HG02884 (cell line): ENCODE measurements at regions not wholly inside any gene's neighbourhood (a gene's known extent, or its start where the extent isn't known, plus 50 kb on each side); places are given as distances from the start of the nearest gene placed in this dataset.

Experiments used
- ATAC-seq: cut with Tn5 transposase; IDR thresholded peaks from one replicate; pipeline ENCODE4 v1.9.1; 2021; ENCODE audit warnings: mild to moderate bottlenecking, moderate library complexity; ENCODE audit not compliant: unreplicated experiment

DNA sequence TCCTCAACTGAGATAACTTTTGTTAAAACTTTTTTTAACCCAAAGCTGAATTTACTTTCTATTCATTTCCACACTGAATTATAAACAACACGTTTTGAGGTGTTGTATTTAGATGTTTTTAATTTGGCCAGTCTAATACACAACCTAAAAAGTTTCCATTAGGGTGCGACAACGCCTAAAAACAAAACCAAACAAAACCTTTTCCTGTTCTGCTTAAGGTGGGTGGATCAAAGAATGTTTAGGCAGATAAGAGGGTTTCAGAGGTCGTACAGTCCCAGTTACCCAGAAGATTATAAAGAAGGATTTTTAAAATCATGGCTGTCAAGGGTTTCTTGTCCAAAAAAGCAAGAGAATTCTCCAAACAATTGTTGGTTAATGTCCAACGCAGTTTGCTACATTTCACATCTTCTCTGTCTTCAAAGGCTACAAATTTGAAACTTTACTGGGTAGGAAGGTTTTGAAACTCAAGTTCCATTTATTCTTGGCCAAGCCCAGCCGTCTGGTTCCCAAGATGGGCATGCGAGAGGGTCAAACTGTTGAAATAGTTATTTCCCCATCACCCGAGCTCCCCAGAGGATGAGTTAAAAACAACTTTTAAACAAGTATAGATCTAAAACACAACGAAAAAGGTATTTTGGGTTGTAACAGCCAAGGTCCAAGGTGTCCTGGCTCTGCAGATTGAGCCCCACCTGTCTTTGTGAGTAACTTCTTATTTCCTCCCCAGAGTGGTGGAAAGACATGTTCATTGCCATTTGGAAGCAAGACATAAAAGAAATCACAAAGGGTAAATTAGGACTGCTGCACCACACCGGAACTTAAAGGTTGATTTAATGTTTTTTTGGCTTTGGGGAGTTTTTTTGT is 122.8 kb upstream of the MAP3K1 start:
- ATAC-seq: no peak

DNA sequence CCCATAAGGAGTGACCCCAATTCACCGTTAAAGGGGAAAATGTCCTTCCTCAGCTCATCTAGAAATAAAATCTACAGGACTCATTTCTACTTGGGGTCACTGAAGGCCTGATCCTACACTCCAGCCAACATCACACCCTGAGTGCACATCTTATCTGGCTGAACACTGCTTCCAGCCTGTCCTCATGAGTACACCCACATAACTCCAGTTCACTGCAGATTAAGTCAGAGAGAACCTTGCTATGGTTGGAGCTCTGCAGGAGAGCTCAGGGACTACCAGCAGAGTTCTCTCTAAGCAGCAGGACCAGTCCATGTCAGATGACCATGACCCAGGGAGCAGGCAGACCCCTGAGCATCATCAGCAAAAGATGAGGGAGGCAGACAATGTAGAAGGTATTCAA is 126.9 kb upstream of the MAP3K1 start:
- no peak for ATAC-seq

DNA sequence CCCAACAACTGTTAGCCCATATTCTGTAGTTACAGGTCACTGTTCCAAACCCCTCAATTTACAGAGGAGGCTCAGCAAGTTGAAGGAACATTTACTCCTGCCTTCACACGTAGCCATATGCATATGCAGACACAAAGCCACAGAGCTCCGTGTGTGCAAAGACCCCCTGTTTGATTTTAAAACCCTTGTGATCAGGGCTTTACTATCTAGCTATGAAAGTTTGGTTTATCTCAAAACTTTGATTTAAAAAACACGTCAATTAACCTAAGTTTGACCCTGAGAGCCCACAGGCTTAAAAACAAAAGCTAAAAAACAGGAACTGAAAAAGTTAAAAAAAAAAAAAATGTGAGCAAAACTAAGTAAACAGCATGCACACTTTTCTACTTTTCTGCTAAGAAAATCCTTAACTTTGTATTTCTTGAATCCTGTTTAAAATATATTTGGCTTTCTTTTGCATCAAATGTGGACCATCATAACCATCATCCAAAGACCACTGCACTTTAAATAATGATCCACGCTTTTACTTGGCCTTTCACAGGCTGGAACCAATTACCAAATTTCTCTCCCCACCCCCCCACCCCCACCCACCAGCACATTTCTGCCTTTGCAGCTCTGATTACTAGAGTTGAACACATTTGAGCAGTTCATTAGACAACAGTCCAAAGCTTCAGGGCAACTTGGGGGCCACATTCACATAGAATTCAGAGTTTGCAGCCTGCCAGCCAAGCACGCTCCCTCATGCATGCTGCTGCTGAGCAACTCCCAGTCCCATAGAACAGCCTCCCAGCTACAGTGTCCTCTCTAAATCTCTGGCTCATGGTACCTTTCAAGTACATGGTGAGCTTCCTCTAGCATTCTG is 128.8 kb upstream of the MAP3K1 start:
- ATAC-seq: peak; percentile 70

DNA sequence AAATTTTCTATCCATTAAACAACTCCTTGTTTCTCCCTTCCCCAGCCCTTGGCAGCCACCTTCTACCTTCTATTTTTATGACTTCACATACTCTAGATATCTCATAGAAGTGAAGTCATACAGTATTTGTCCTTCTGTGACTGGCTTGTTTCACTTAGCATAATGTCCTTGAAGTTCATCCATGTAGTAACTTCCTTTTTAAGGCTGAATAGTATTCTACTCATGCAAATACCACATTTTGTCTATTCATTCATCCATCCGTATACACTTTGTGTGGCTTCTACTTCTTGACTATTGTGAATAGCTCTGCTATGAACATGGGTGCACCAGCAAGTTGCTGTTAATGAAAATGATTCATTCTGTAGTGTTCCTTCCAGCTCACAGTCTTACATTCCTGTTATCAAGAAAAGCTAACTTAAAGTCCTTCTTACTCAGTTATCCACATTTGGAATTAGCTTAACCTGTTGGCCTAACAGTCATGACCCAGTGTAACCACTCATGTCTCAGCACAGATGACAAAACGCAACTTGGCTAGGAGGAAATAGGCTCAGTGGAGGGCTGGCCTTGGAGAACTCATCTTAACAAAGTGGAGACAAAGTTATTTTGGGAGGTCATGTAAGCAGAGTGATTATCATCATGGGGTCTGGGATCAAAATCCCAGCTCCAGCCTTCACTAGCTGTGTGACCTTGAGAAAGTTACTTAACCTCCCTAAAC is 129.7 kb upstream of the MAP3K1 start:
- ATAC-seq: no peak

DNA sequence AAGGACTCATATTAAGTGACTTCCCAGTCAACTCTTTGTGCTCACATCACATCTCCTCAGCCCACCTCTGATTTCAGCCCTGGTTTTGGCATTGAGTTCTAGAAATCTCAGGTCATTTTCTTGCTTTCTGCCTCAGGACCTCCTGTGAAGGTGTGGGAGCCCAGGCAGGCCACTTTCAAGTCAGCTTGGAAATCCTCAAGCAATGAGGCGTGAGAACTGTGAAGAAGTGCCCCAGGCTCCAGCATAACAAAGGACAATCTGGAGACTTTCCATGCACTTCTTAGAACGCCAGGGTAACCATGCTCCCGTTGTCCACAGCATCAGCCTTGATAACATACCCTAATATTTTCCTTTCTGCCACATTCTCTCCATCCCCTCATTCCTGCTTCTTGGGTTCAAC is 131.2 kb upstream of the MAP3K1 start:
- ATAC-seq: no peak

DNA sequence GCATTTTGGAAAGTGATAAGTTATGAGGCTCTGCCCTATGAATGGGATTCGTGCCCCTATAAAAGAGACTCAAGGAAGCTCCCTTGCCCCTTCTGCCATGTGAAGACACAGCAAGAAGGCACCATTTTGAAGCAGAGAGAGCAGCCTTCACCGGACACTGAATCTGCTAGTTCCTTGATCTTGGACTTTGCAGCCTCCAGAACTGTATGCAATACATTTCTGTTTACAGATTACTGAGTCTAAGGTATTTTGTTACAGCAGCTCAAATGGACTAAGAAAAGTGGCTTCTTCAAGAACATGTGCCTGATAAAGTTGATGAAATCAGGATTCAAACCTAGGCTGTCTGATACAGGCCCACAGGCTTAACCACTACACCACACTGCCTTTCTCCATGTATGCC is 131.6 kb upstream of the MAP3K1 start:
- ATAC-seq: no peak

DNA sequence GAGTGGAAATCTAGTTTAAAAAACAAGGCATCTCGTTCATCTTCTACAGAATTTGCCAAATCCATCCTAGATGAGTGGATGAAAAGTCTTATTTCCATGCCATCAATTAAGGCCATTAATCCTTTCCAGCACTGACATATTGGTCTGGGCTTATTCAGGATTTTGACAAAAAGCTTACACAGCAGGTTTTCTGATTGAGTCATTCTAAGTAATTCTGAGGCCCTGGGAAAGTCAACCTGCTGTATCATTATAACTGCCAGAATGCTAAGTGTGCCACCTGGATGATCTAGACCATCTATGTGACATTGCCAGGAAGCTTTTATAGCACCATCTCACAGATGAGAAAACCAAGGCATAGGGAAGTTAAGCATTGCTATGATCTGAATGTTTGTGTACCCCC is 132.1 kb upstream of the MAP3K1 start:
- no peak for ATAC-seq

DNA sequence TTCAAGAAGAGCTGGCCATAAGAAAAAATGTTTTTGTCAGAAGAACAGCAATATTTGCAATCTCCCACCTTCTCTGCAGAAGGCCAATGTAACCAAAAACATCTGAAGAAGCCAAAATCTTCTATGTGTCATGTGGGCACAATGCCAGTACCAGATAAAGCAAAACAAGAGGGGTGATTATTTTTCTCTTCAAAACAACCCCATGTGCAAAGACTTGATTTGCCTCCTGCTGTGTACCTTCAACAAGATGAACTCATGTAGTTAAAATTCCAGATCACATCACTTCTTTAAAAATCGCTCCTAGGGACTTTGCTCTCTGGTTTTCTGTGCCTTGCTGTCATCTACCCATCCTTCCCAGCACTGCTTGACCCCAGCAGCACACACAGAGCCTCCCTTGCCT is 134.0 kb upstream of the MAP3K1 start:
- ATAC-seq: no peak

DNA sequence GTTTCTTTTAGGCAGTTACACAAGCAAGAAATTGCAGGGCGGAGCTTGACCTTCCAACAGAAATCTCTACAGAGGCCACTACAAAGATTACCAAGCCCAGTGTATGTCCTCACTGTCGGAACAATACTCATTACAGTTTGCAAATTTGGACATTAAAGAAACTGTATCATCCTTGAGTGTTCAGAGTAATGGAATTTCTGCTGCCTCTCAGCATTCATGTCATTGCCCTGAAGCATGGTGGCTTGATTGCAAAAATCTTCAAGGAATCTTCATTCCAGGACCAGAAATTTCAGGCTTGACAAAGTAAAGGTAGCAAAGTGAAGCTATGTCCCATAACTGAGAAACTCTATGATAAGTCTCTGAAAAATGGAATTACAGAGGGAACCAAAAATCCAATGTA is 134.6 kb upstream of the MAP3K1 start:
- no peak for ATAC-seq

DNA sequence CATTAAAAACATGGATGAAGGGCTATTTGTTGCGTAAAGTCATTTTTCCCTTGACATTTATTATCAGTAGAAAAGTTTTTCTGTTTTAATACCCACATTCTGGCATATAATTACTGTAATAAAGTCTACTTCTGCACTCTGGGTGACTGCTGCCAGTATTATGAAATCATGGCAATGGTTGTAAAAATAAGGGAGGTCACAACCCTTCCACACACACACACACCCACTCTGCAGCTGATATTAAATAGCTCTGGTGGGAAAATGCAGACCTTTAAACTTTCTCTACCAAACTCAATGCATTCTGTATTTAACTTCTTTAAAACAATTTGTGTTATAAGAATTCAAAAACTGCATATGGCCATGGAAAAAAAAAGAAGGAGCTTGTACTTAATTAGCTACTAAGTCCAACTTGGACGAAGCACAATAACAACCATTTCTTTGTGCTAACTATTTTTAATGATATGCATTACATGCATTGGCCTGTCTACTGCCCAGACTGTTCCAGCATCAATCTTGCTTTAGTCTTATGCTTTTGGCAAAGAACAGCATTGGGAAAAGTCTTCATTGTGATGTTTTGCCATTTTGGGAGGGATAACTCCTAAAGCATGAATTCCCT is 137.6 kb upstream of the MAP3K1 start:
- no peak for ATAC-seq

DNA sequence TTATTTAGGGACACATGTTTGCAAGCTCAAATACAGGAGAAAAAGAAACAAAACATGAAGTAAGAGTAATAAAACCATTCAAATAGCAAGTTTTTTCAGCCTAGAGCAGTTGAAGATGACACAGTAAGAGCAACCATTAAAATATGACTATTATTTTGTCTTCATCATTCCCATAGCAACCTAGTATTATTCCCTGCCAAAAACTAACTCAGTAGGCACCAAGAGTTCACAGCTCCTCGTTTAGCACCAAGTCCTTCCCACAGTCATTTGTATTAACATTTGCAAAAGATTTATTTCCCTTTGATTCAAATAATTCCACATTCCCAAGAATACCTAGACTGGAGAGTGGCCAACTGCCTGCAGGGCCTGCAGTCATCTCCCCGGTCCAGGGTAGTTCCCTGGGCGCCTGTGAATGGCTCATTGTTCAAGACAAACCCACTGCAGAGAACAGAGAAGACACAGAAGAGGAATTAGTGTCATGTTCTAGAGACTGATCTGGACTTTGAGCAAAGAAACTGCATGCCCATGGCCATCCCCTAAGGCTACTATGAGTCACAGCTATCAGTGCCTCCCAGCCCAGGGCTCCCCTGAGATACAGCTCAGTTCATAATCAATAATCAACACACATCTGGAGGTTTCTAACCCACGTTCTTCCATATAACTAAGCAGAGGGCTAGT is 139.1 kb upstream of the MAP3K1 start:
- ATAC-seq: no peak

DNA sequence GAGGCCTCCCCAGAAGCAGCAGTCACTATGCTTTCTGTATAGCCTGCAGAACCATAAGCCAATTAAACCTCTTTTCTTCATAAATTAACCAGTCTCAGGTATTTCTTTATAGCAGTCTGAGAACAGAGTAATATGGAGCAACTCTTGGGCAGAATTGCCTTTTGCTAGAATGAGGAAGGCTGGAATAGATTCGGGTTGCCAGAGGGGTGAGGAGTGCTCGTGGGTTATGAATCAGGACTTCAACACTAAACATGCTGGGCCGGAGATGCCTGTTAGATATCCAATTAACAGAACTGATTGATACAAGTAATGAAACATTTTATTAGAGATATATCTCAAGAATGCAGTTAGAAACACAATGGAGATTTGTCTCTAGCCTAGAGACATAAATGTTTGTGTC is 140.9 kb upstream of the MAP3K1 start:
- ATAC-seq: no peak

DNA sequence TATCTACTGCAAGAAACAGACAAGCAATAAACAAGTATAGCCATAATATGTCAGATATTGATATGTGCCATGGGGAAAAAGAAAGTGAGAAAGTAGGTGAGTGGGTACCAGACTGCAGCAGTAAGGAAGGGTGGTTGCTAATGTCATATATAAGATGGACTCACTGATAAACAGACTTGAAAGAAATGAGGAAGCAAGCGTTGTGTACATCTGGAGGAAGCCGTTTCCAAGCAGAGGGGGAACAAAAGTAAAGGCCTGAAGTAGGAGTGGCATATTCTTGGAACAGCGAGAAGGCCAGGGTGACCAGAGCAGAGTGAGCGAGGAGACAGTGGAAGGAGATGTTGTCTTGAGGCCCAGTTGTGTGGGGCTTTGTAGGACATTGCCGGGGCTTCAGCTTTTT is 142.2 kb upstream of the MAP3K1 start:
- ATAC-seq: no peak

DNA sequence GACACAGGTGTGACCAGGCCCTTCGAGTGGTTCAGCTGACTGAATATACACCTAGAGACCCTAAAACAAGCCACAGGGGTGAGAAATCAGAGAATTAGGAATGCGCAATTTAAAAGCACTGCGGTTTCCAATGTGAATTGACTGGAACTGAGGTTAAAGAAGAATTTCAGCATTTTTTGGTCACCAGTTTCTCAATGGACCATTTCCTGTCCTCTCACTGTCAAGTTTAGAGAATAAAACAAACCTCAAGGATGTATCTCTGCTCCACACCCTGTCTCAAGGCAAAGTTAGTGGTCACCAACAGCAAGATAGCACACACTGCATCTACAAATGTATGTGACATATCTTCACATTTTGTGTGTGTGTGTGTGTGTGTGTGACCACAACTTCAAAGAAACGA is 143.8 kb upstream of the MAP3K1 start:
- ATAC-seq: no peak

DNA sequence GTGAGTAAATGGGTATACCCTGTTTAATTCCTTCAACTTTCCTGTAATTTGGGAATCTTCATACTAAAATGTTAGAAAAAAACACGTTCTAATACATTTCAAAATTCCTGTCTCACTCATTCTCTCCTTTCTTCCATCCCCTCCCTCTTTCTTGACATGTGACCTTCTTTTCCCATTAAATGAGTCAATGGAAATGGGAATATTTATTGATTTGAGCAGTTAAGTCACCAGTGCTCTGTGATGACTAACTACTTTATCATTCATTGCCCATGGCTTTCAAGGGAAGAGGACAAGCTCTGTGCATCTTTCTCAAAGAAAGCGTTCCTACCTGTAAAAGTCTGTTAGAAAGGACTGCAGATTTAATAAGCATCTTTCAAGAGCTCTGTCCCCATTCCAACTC is 144.4 kb upstream of the MAP3K1 start:
- no peak for ATAC-seq

DNA sequence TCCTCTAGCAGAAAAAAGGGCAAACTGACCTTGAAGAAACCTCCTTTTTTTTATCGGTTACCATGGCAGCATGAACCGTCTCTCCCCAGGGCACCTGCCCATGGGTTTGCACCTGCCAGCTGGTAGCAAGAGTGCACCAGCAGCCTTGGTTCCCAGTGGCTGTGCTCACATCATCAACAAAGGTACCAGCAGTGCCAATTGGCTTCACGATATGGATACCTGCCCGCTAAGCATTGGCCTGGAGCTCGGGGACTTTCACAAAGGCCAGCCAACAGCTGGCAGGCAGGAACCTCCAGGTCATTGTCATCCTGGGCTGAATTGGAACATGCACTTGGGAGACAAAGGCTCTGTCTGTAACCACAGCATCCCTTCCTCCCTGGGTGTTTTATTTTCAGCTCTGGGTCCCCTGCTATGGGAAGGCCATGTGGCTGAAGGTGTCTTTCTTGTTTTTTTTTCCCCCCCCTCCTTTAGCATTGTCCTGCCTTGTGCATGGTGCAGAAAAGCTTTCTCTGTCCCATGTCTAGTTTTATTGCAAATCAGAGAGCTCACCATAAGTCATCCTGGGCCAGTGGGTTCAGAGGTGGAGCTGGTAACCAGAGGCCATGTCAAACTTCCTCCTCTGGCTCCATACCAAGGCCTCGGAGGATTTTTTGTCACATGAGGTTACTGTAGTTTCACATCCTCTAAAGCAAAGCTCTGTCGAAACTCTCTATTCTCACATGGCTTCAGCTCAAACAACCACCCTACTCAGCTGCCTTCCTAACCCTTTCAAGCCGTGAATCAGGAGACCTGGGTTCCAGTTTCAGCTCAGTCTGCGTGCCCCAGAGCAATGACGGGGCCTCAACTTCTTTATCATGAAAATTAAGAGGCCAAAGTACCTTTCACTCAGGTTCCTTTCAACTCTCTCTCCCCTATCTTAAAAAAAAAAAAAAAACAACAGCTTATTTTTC is 145.5 kb upstream of the MAP3K1 start:
- peak; percentile 99 for ATAC-seq

DNA sequence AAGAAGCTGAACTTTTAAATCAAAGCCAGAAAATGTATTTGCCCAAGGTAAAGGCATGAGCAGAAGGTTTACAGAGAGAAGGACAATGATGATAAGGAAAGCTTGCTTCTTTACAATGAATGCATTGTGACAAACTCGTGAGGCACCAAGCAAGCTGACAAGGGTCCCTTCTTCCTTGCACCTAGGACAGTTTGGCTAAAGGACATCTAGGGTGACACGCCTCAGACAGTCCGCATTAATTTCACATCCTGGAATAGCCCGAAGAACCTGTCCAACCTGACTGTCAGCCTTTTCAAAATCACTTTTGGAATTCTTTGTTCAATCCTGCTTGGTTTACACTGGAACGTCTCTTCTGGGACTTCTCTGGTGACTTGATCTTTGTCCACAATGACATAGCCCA is 146.4 kb upstream of the MAP3K1 start:
- no peak for ATAC-seq

DNA sequence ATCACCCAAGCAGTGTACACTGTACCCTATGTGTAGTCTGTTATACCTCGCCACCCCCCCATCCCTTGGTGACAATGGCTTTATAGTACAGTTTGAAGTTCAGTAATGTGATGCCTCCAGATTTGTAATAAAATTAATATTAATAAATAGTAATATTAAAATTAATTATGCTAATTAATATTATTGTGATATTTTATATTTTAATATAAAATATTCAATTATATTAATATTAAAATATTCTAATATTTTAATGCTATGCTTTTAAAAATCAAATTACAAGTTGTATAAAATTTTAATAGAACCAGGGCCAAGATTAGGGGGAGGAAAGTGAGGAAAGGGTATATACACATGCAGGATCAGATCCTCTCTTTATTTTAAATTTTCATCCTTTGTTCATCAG is 147.7 kb upstream of the MAP3K1 start:
- ATAC-seq: no peak

DNA sequence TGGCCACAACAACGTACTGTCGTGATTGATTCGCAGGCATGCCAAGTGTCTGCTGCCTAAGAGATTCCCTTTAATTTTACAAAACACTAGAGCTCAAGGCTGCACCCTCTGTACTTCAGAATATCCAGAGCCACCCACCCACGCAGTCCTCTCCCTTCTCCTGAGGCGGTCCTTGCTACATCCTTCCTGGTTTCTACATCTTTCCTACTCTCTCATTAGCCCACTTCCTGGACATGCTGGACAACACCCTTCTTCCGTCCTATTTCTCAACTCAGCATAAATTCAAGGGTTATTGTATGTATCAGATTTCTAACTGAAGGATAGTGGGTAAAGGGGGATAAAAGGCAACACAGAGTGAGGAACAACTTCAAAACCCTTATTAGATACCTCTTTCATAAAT is 148.4 kb upstream of the MAP3K1 start:
- no peak for ATAC-seq
